B cell (primary cell): ENCODE measurements at regions not wholly inside any gene's neighbourhood (a gene's known extent, or its start where the extent isn't known, plus 50 kb on each side); places are given as distances from the start of the nearest gene placed in this dataset.

ENCODE experiments used
- EZH2 ChIP-seq: IDR thresholded peaks from 2 replicates; pipeline ENCODE4 v1.6.1; 2012; ENCODE audit warnings: borderline replicate concordance, low read depth, mild to moderate bottlenecking, moderate library complexity, low read length; ENCODE audit not compliant: insufficient read depth, poor library complexity, severe bottlenecking
- TF ChIP-seq, protein P1 (sequence below): fragments of 200-600 bp; IDR thresholded peaks from one replicate; pipeline ENCODE4 v1.8.0; 2022; ENCODE audit warnings: antibody characterized with exemption, mild to moderate bottlenecking

DNA sequence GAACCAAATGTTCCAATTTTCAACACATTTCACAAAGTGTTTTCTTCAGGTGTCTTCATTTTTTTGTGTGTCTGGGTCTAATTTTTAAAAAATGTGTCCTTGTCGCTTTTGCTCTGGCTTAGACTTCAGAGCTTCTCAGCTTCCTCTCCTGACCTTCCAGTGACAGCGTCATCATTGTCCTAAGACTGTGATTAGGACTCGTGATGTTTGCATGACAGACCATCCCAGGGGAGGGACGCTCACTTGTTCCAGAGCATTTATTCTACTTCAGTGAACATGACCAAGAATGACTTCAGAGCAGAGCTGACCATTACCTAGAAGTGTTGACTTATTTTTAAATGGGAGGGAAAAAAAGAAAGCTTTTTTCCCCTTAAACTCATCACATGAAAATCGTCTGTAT, 591.9 kb downstream of the IRS1 start:
- no peak for TF ChIP-seq EZH2
- TF ChIP-seq, protein P1, sequence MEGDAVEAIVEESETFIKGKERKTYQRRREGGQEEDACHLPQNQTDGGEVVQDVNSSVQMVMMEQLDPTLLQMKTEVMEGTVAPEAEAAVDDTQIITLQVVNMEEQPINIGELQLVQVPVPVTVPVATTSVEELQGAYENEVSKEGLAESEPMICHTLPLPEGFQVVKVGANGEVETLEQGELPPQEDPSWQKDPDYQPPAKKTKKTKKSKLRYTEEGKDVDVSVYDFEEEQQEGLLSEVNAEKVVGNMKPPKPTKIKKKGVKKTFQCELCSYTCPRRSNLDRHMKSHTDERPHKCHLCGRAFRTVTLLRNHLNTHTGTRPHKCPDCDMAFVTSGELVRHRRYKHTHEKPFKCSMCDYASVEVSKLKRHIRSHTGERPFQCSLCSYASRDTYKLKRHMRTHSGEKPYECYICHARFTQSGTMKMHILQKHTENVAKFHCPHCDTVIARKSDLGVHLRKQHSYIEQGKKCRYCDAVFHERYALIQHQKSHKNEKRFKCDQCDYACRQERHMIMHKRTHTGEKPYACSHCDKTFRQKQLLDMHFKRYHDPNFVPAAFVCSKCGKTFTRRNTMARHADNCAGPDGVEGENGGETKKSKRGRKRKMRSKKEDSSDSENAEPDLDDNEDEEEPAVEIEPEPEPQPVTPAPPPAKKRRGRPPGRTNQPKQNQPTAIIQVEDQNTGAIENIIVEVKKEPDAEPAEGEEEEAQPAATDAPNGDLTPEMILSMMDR = no peak
